Naive thymus-derived CD8-positive, alpha-beta T cell (primary cell): ENCODE measurements at regions not wholly inside any gene's neighbourhood (a gene's known extent, or its start where the extent isn't known, plus 50 kb on each side); places are given as distances from the start of the nearest gene placed in this dataset.

Experiments
- ATAC-seq, 2 donors: fragments of 150-1000 bp; cut with Tn5 transposase in 1 of 2; sonication (Bioruptor Pico), chemical (Tn5 transposase) in 1 of 2; 1 replicate in 1 of 2; 2 replicates in 1 of 2; pipeline ENCODE4 v1.10.0; 2021; ENCODE audit warnings: mild to moderate bottlenecking in 2 of 2, moderate library complexity in 2 of 2
- POLR2A ChIA-PET: fragments of 350-600 bp; sonication (Branson Sonifier 250); formaldehyde crosslinking; loops from one replicate; lab custom pipeline; 2021; ENCODE audit warnings: antibody characterized with exemption; lab: Charles Lee
- DNase-seq, 10 donors: peaks; one replicate each; pipeline versions ENCODE4 v3.0.0 to v3.0.0-alpha.2; 2020 to 2022
- H3K27ac Mint-ChIP-seq, 10 donors: one replicate each; pipeline ENCODE4 v1.8.0; 2020 to 2022; ENCODE audit warnings: mild to moderate bottlenecking in 10 of 10, mixed read lengths in 10 of 10, moderate library complexity in 4 of 10, inconsistent platforms in 1 of 10
- H3K27me3 Mint-ChIP-seq, 5 donors: one replicate each; pipeline ENCODE4 v1.8.0; 2021 to 2022; ENCODE audit warnings: mixed read lengths in 5 of 5
- H3K36me3 Mint-ChIP-seq, 3 donors: one replicate each; pipeline ENCODE4 v1.8.0; 2020 to 2022; ENCODE audit warnings: mixed read lengths in 3 of 3, mild to moderate bottlenecking in 2 of 3, inconsistent platforms in 1 of 3
- H3K4me1 Mint-ChIP-seq, 4 donors: one replicate each; pipeline ENCODE4 v1.8.0; 2021 to 2022; ENCODE audit warnings: mixed read lengths in 4 of 4
- H3K4me3 Mint-ChIP-seq, 10 donors: one replicate each; pipeline ENCODE4 v1.8.0; 2020 to 2022; ENCODE audit warnings: mild to moderate bottlenecking in 10 of 10, mixed read lengths in 10 of 10, moderate library complexity in 6 of 10, inconsistent platforms in 1 of 10
- H3K9me3 Mint-ChIP-seq, 9 donors: one replicate each; pipeline ENCODE4 v1.8.0; 2020 to 2022; ENCODE audit warnings: mixed read lengths in 9 of 9, mild to moderate bottlenecking in 3 of 9, inconsistent platforms in 1 of 9, moderate library complexity in 1 of 9

DNA sequence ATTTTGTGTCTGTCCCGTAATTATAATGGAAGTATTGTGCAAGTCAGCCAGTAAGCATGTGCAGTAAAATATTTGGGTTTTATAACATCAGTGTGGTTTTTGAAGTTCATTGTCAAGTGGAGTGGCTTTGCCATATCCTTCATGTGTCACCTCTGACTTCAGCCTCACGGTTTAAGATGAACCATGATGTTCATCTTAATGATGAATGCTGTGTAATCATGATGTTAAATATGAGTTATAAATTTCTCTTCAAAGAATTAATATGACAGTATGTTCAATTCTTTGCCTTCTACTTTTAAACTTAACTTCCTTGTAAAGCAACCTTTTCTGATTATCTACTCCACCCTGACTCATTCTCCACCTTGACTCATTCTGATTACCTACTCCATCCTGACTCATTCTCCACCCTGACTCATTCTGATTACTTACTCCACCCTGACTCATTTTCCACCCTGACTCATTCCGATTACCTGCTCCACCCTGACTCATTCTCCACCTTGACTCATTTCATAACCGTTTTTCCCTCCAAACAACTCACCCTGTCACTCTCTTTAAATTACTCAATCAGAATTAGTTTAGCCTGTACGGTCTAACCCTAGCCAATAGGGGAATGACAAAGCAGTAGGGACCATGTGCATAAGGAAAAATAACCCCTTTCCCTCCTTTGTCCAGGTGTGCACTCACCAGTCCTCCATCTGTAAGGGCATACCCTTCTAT, 50.3 kb upstream of the ANKRD10 start:
- no peak for DNase-seq
- POLR2A ChIA-PET = no interaction called here
- ATAC-seq = no peak

More for the DNA sequence above, 50.3 kb upstream of the ANKRD10 start:
- no peaks in the 10 kb centered on the region for H3K4me1 Mint-ChIP-seq
- no peak overlapping the region for H3K4me3 Mint-ChIP-seq
- peaks cover 6 to 67% (median 50%) of the 10 kb centered on the region in 9 donors for H3K9me3 Mint-ChIP-seq
- peaks cover 0 to 32% (median 5%) of the 10 kb centered on the region in 5 donors for H3K27me3 Mint-ChIP-seq
- peak overlapping the region in 2 of 10 donors; percentile 9 to 20 for H3K27ac Mint-ChIP-seq
- H3K36me3 Mint-ChIP-seq = peaks cover 0 to 43% (median 21%) of the 10 kb centered on the region in 3 donors
